ENCODE measurements at regions not wholly inside any gene's neighbourhood (a gene's known extent, or its start where the extent isn't known, plus 50 kb on each side); places are given as distances from the start of the nearest gene placed in this dataset.

GRCh38 chr4:110955748-110956147 lies 332.9 kb upstream of the PITX2 start:
- Histone ChIP-seq H3K27ac (no peak overlapping the region), H3K36me3 (no peaks in the 10 kb centered on the region), H3K9me3 (no peaks in the 10 kb centered on the region), H3K27me3 (peaks cover 0 to 4% (median 0%) of the 10 kb centered on the region in 7 donors), H3K4me1 (no peaks in the 10 kb centered on the region), H3K4me3 (no peak overlapping the region)
- WGBS, 2 donors, result 95 to 98% methylated on average over 1 of the region's 1 CpG
- intact Hi-C loops (cut with DNase I), result loop anchor here in 4 of 10 donors (5.0 to 10.0 kb wide), 3 partner anchors 318 to 323 kb away; no protein-coding TSS in a partner anchor
- no peak for ATAC-seq
- TF ChIP-seq CTCF (IDR thresholded peaks at IDR 0.05), result no peak
- DNase-seq, result no peak

- ATAC-seq, result no peak
- intact Hi-C loops (cut with DNase I), result loop anchor here in 5 of 10 donors (2.0 to 10.0 kb wide), 4 partner anchors 322 to 327 kb away; no protein-coding TSS in a partner anchor
- no peak overlapping the region for H3K4me3 ChIP-seq
These were observed 336.3 kb upstream of the PITX2 start for GRCh38 chr4:110959041-110959643.

GRCh38 chr4:110961066-110961465 lies 338.2 kb upstream of the PITX2 start:
- Histone ChIP-seq H3K27ac (no peak overlapping the region), H3K4me1 (no peaks in the 10 kb centered on the region), H3K27me3 (peaks cover 0 to 19% (median 0%) of the 10 kb centered on the region in 7 donors), H3K9me3 (no peaks in the 10 kb centered on the region), H3K4me3 (no peak overlapping the region), H3K36me3 (no peaks in the 10 kb centered on the region)
- no peak for TF ChIP-seq CTCF (IDR thresholded peaks at IDR 0.05)
- no peak for ATAC-seq
- 75 to 78% methylated on average over 3 of the region's 3 CpGs for WGBS, 2 donors
- no peak for DNase-seq
- intact Hi-C loops (cut with DNase I), result loop anchor here in 1 of 10 donors (10.0 kb wide), 1 partner anchor 326 kb away; no protein-coding TSS in a partner anchor

More at GRCh38 chr4:110959041-110959643, 336.3 kb upstream of the PITX2 start:
- H3K4me1 ChIP-seq, result no peaks in the 10 kb centered on the region
- no peak overlapping the region for H3K27ac ChIP-seq
- peak in 6 of 9 donors; percentile 6 to 42 (median 22) for TF ChIP-seq CTCF (IDR thresholded peaks at IDR 0.05)
- no peaks in the 10 kb centered on the region for H3K36me3 ChIP-seq
- no peak for DNase-seq
- peaks cover 0 to 19% (median 0%) of the 10 kb centered on the region in 7 donors for H3K27me3 ChIP-seq
- no peaks in the 10 kb centered on the region for H3K9me3 ChIP-seq

GRCh38 chr4:110962616-110963015 lies 339.7 kb upstream of the PITX2 start:
- Histone ChIP-seq H3K9me3 (no peaks in the 10 kb centered on the region), H3K4me1 (no peaks in the 10 kb centered on the region), H3K27ac (no peak overlapping the region), H3K27me3 (peaks cover 0 to 19% (median 0%) of the 10 kb centered on the region in 7 donors), H3K4me3 (no peak overlapping the region), H3K36me3 (no peaks in the 10 kb centered on the region)
- intact Hi-C loops (cut with DNase I), result loop anchor here in 1 of 10 donors (10.0 kb wide), 1 partner anchor 328 kb away; no protein-coding TSS in a partner anchor
- ATAC-seq (no peak), DNase-seq (no peak)
- 84 to 89% methylated on average over 3 of the region's 3 CpGs for WGBS, 2 donors
- no peak for TF ChIP-seq CTCF (IDR thresholded peaks at IDR 0.05)
